PC-3 (cell line): ENCODE measurements at regions not wholly inside any gene's neighbourhood (a gene's known extent, or its start where the extent isn't known, plus 50 kb on each side); places are given as distances from the start of the nearest gene placed in this dataset.

Experiments
- ATAC-seq: fragments of 200-7000 bp; cut with Tn5 transposase; 2 replicates; pipeline ENCODE4 v1.9.1; 2020; ENCODE audit warnings: mild to moderate bottlenecking, moderate library complexity
- BruUV-seq: library from RNA; stranded (reverse); fragments of 400-500 nt; replicated peaks from 2 replicates; lab custom pipeline; 2021; lab: Mats Ljungman, UMichigan
- CTCF ChIA-PET: fragments of 300-600 bp; sonication (Branson Sonifier 250); formaldehyde crosslinking; loops from one replicate; lab custom pipeline; 2022; ENCODE audit warnings: antibody characterized with exemption; lab: Charles Lee
- POLR2A ChIA-PET: fragments of 300-600 bp; sonication (Branson Sonifier 250); formaldehyde crosslinking; loops from one replicate; lab custom pipeline; 2022; ENCODE audit warnings: antibody characterized with exemption; ENCODE audit not compliant: unreplicated experiment; lab: Charles Lee
- DNase-seq: peaks from one replicate; pipeline ENCODE4 v3.0.0-alpha.2; 2015
- H2AFZ ChIP-seq: fragments of 300-600 bp; sonication (generic); 2 replicates; pipeline ENCODE4 v1.6.0; 2016; ENCODE audit warnings: antibody characterized with exemption, low read length
- H3F3A ChIP-seq: fragments of 300-600 bp; sonication (generic); one replicate; pipeline ENCODE4 v1.6.0; 2017; ENCODE audit warnings: antibody characterized with exemption, low read length, control low read depth, mild to moderate bottlenecking; ENCODE audit not compliant: unreplicated experiment
- H3K27ac ChIP-seq: fragments of 300-600 bp; sonication (generic); 2 replicates; pipeline ENCODE4 v1.5.1; 2016; ENCODE audit warnings: mild to moderate bottlenecking, low read length
- H3K27me3 ChIP-seq: fragments of 300-600 bp; sonication (generic); 2 replicates; pipeline ENCODE4 v1.6.1; 2016; ENCODE audit warnings: low read length, mixed read lengths
- H3K36me3 ChIP-seq: fragments of 300-600 bp; sonication (generic); 2 replicates; pipeline ENCODE4 v1.6.1; 2016; ENCODE audit warnings: low read depth, mixed run types, low read length, mixed read lengths
- H3K4me1 ChIP-seq: fragments of 300-600 bp; sonication (generic); 2 replicates; pipeline ENCODE4 v1.5.1; 2016; ENCODE audit warnings: low read length; ENCODE audit not compliant: insufficient read depth
- H3K4me2 ChIP-seq: fragments of 300-600 bp; sonication (generic); 2 replicates; pipeline ENCODE4 v1.6.0; 2016; ENCODE audit warnings: low read length
- H3K4me3 ChIP-seq: fragments of 300-600 bp; sonication (generic); 2 replicates; pipeline ENCODE4 v1.5.1; 2016; ENCODE audit warnings: mild to moderate bottlenecking, low read length, mixed read lengths
- H3K79me2 ChIP-seq: fragments of 300-600 bp; sonication (generic); 2 replicates; pipeline ENCODE4 v1.6.1; 2017; ENCODE audit warnings: low read length, mixed read lengths
- H3K9ac ChIP-seq: fragments of 300-600 bp; sonication (generic); 2 replicates; pipeline ENCODE4 v1.6.0; 2016; ENCODE audit warnings: mild to moderate bottlenecking, low read length
- H3K9me2 ChIP-seq: fragments of 300-600 bp; sonication (generic); replicated peaks from 2 replicates; pipeline ENCODE4 v1.6.1; 2016; ENCODE audit warnings: mixed run types, low read length, mixed read lengths
- H3K9me3 ChIP-seq: fragments of 300-600 bp; sonication (generic); 2 replicates; pipeline ENCODE4 v1.6.1; 2016; ENCODE audit warnings: low read length, mixed read lengths
- H4K20me1 ChIP-seq: fragments of 300-600 bp; sonication (generic); 2 replicates; pipeline ENCODE4 v1.6.1; 2016; ENCODE audit warnings: low read length, mixed read lengths
- CTCF ChIP-seq: fragments of 300-600 bp; sonication (generic); conservative IDR thresholded peaks from 2 replicates; pipeline ENCODE4 v1.5.1; 2017; ENCODE audit warnings: antibody characterized with exemption, low read depth, mild to moderate bottlenecking, low read length
- EZH2 ChIP-seq: fragments of 300-600 bp; sonication (generic); IDR thresholded peaks from one replicate; pipeline ENCODE4 v1.6.1; 2017; ENCODE audit warnings: antibody characterized with exemption, mild to moderate bottlenecking, low read length; ENCODE audit not compliant: unreplicated experiment
- EZH2phosphoT487 ChIP-seq: fragments of 300-600 bp; sonication (generic); IDR thresholded peaks from 2 replicates; pipeline ENCODE4 v1.6.1; 2018; ENCODE audit warnings: mild to moderate bottlenecking, antibody characterized with exemption, low read length, borderline replicate concordance
- intact Hi-C: fragments of 100-400 bp; cut with micrococcal nuclease; formaldehyde crosslinking; loops from 2 replicates; pipeline ENCODE4 v1.9.0; 2023

DNA sequence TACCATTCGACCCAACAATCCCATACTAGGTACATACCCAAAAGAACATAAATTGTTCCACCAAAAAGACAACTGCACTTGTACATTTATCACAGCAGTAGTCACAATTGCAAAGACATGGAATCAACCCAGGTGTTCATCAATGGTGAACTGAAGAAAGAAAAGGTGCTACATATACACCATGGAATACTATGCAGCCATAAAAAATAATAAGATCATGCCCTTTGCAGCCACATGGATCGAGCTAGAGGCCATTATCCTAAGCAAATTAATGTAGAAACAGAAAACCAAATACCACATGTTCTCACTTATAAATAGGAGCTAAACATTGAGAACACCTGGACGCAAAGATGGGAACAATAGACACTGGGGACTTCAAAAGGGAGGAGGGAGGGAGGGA, 79.3 kb upstream of the NEBL start:
- no peaks in the 10 kb centered on the region for H3K36me3 ChIP-seq
- ChIA-PET CTCF (no interaction called here), POLR2A (no interaction called here)
- BruUV-seq, result no TSS peak
- no peaks in the 10 kb centered on the region for H3K79me2 ChIP-seq
- TF ChIP-seq EZH2phosphoT487, result no peak
- no peak for TF ChIP-seq EZH2
- no peak for TF ChIP-seq CTCF
- no peak overlapping the region for H3K4me2 ChIP-seq
- H2AFZ ChIP-seq, result no peak overlapping the region
- H3K27ac ChIP-seq, result no peak overlapping the region
- H4K20me1 ChIP-seq, result no peaks in the 10 kb centered on the region
- H3K4me3 ChIP-seq, result no peak overlapping the region
- ATAC-seq (no peak), DNase-seq (no peak)
- H3K27me3 ChIP-seq, result no peaks in the 10 kb centered on the region
- no peak overlapping the region for H3K9ac ChIP-seq
- no peaks in the 10 kb centered on the region for H3K9me2 ChIP-seq
- no peaks in the 10 kb centered on the region for H3K4me1 ChIP-seq
- intact Hi-C loops, result no loop called here
- no peaks in the 10 kb centered on the region for H3F3A ChIP-seq
- no peaks in the 10 kb centered on the region for H3K9me3 ChIP-seq

GRCh38 chr10:20975236-20975635, 78.1 kb upstream of the NEBL start:
- POLR2A ChIA-PET, result no interaction called here
- peaks cover 1% of the 10 kb centered on the region; the same call in 1 of the 2 replicates for H3K4me1 ChIP-seq

More at GRCh38 chr10:20975236-20975635, 78.1 kb upstream of the NEBL start:
- Histone ChIP-seq H3K36me3 (no peaks in the 10 kb centered on the region), H3F3A (no peaks in the 10 kb centered on the region), H3K9ac (no peak overlapping the region), H3K4me3 (no peak overlapping the region), H2AFZ (no peak overlapping the region), H3K9me2 (no peaks in the 10 kb centered on the region), H3K27ac (no peak overlapping the region), H4K20me1 (no peaks in the 10 kb centered on the region), H3K9me3 (no peaks in the 10 kb centered on the region), H3K27me3 (no peaks in the 10 kb centered on the region), H3K4me2 (no peak overlapping the region), H3K79me2 (no peaks in the 10 kb centered on the region)
- ATAC-seq (no peak), DNase-seq (no peak)
- no TSS peak for BruUV-seq
- CTCF ChIA-PET, result no interaction called here
- TF ChIP-seq EZH2phosphoT487 (no peak), EZH2 (no peak), CTCF (no peak)
- intact Hi-C loops, result no loop called here
